ENCODE measurements at regions not wholly inside any gene's neighbourhood (a gene's known extent, or its start where the extent isn't known, plus 50 kb on each side); places are given as distances from the start of the nearest gene placed in this dataset.

GRCh38 chr5:107146901-107147300 is 523.8 kb downstream of the EFNA5 start:
- no peak for DNase-seq (ENCODE audit: low spot score)

- DNase-seq (ENCODE audit: low spot score), result no peak
Measured at GRCh38 chr5:107135391-107135790, 535.3 kb downstream of the EFNA5 start.

- no peak for DNase-seq (ENCODE audit: low spot score)
Measured at GRCh38 chr5:107134931-107135330, 535.8 kb downstream of the EFNA5 start.

- no peak for DNase-seq (ENCODE audit: low spot score)
Measured at GRCh38 chr5:107129051-107129450, 541.7 kb downstream of the EFNA5 start.

- DNase-seq (ENCODE audit: low spot score), result no peak
Measured at GRCh38 chr5:107127878-107128277, 542.9 kb downstream of the EFNA5 start.

- DNase-seq (ENCODE audit: low spot score), result no peak
Measured at GRCh38 chr5:107126341-107126740, 544.4 kb downstream of the EFNA5 start.

GRCh38 chr5:107124376-107124775 is 546.4 kb downstream of the EFNA5 start:
- no peak for DNase-seq (ENCODE audit: low spot score)

GRCh38 chr5:107123014-107123413 is 547.7 kb downstream of the EFNA5 start:
- DNase-seq (ENCODE audit: low spot score), result no peak

GRCh38 chr5:107121793-107122519 is 548.8 kb downstream of the EFNA5 start:
- no peak for DNase-seq (ENCODE audit: low spot score)

GRCh38 chr5:107119656-107120055 is 551.1 kb downstream of the EFNA5 start:
- DNase-seq (ENCODE audit: low spot score), result no peak

- no peak for DNase-seq (ENCODE audit: low spot score)
Measured at GRCh38 chr5:107118184-107119019, 552.3 kb downstream of the EFNA5 start.

GRCh38 chr5:107112216-107112615 is 558.5 kb downstream of the EFNA5 start:
- DNase-seq (ENCODE audit: low spot score), result no peak

- DNase-seq (ENCODE audit: low spot score), result no peak
Measured at GRCh38 chr5:107104040-107104995, 566.4 kb downstream of the EFNA5 start.

GRCh38 chr5:107103522-107103921 is 567.2 kb downstream of the EFNA5 start:
- no peak for DNase-seq (ENCODE audit: low spot score)

GRCh38 chr5:107100121-107100520 is 570.6 kb downstream of the EFNA5 start:
- no peak for DNase-seq (ENCODE audit: low spot score)

- no peak for DNase-seq (ENCODE audit: low spot score)
Measured at GRCh38 chr5:107099506-107099905, 571.2 kb downstream of the EFNA5 start.

- DNase-seq (ENCODE audit: low spot score), result no peak
Measured at GRCh38 chr5:107092695-107093094, 578.0 kb downstream of the EFNA5 start.

- DNase-seq (ENCODE audit: low spot score), result no peak
Measured at GRCh38 chr5:107090506-107090905, 580.2 kb downstream of the EFNA5 start.

GRCh38 chr5:107088907-107089306 is 581.8 kb downstream of the EFNA5 start:
- DNase-seq (ENCODE audit: low spot score), result no peak

GRCh38 chr5:107085572-107085971 is 585.2 kb downstream of the EFNA5 start:
- no peak for DNase-seq (ENCODE audit: low spot score)

- DNase-seq (ENCODE audit: low spot score), result no peak
Measured at GRCh38 chr5:107074996-107075395, 595.7 kb downstream of the EFNA5 start.

GRCh38 chr5:107072967-107073366 is 597.8 kb downstream of the EFNA5 start:
- DNase-seq (ENCODE audit: low spot score), result no peak

All from CD4-positive, alpha-beta T cell treated with Interleukin-6 at 100 ng/mL for 8 hours (primary cell).